CD14-positive monocyte (primary cell): ENCODE measurements at regions not wholly inside any gene's neighbourhood (a gene's known extent, or its start where the extent isn't known, plus 50 kb on each side); places are given as distances from the start of the nearest gene placed in this dataset.
A peak's percentile ranks its signal among the peaks of the same experiment; 100 is the strongest.

Experiments
- DNase-seq, 3 donors: peaks; one replicate each; pipeline ENCODE4 v3.0.0-alpha.2; 2011 to 2022
- H2AFZ ChIP-seq: 2 replicates; pipeline ENCODE4 v1.6.0; 2012; ENCODE audit warnings: mild to moderate bottlenecking, low read depth, low read length, inconsistent platforms; ENCODE audit not compliant: insufficient read depth, poor library complexity, severe bottlenecking
- H3K27ac ChIP-seq, 2 donors: 1 replicate in 1 of 2; 2 replicates in 1 of 2; pipeline ENCODE4 v1.5.1; 2012 to 2013; ENCODE audit warnings: low read length in 2 of 2, control low read depth in 1 of 2, inconsistent platforms in 1 of 2, low read depth in 1 of 2, mild to moderate bottlenecking in 1 of 2
- H3K27me3 ChIP-seq, 2 donors: one replicate each; pipeline versions ENCODE4 v1.6.0 to v1.6.1; 2011 to 2013; ENCODE audit warnings: low read length in 2 of 2; ENCODE audit not compliant: control insufficient read depth in 2 of 2, insufficient read depth in 2 of 2
- H3K36me3 ChIP-seq, 2 donors: replicated peaks in 1 of 2; 1 replicate in 1 of 2; 2 replicates in 1 of 2; pipeline versions ENCODE4 v1.5.1 to v1.6.1; 2012 to 2013; ENCODE audit warnings: low read length in 2 of 2, control low read depth in 1 of 2, inconsistent platforms in 1 of 2, mild to moderate bottlenecking in 1 of 2; ENCODE audit not compliant: insufficient read depth in 2 of 2, control insufficient read depth in 1 of 2
- H3K4me1 ChIP-seq, 2 donors: 1 replicate in 1 of 2; 2 replicates in 1 of 2; pipeline versions ENCODE4 v1.5.1 to v1.6.1; 2012 to 2013; ENCODE audit warnings: low read length in 2 of 2, control low read depth in 1 of 2, inconsistent platforms in 1 of 2, mild to moderate bottlenecking in 1 of 2, moderate library complexity in 1 of 2; ENCODE audit not compliant: insufficient read depth in 2 of 2, control insufficient read depth in 1 of 2
- H3K4me2 ChIP-seq: replicated peaks from 2 replicates; pipeline ENCODE3; 2012; ENCODE audit warnings: low read length, moderate library complexity, mild to moderate bottlenecking; ENCODE audit not compliant: poor library complexity, severe bottlenecking; ENCODE audit errors: extremely low read depth
- H3K4me3 ChIP-seq, 3 experiments: fragments of 200-600 bp in 1 of 3; sonication (generic) in 1 of 3; replicated peaks in 1 of 3; 1 replicate in 2 of 3; 2 replicates in 1 of 3; pipeline ENCODE4 v1.5.1; 2011 to 2013; ENCODE audit warnings: low read length in 3 of 3, mild to moderate bottlenecking in 3 of 3, control low read depth in 2 of 3, low read depth in 2 of 3, inconsistent platforms in 1 of 3, moderate library complexity in 1 of 3
- H3K79me2 ChIP-seq: 2 replicates; pipeline ENCODE4 v1.6.0; 2012; ENCODE audit warnings: mild to moderate bottlenecking, control low read depth, inconsistent platforms, low read length, moderate library complexity; ENCODE audit not compliant: insufficient read depth
- H3K9ac ChIP-seq: 2 replicates; pipeline ENCODE4 v1.6.0; 2017; ENCODE audit warnings: low read length, mild to moderate bottlenecking; ENCODE audit not compliant: insufficient read depth, poor library complexity, severe bottlenecking
- H3K9me3 ChIP-seq, 2 donors: replicated peaks in 1 of 2; 1 replicate in 1 of 2; 2 replicates in 1 of 2; pipeline versions ENCODE4 v1.5.1 to v1.6.1; 2012 to 2013; ENCODE audit warnings: low read length in 2 of 2, control low read depth in 1 of 2; ENCODE audit not compliant: control insufficient read depth in 1 of 2, insufficient read depth in 1 of 2
- H4K20me1 ChIP-seq: 2 replicates; pipeline ENCODE4 v1.6.0; 2012; ENCODE audit warnings: mild to moderate bottlenecking, low read length, control low read depth, moderate library complexity; ENCODE audit not compliant: insufficient read depth
- H3K27ac Mint-ChIP-seq, 7 donors: one replicate each; pipeline ENCODE4 v1.8.0; 2020; ENCODE audit warnings: mild to moderate bottlenecking in 7 of 7, mixed read lengths in 7 of 7, moderate library complexity in 6 of 7, inconsistent platforms in 2 of 7
- H3K27me3 Mint-ChIP-seq, 3 donors: one replicate each; pipeline ENCODE4 v1.8.0; 2021 to 2022; ENCODE audit warnings: low read depth in 3 of 3, mild to moderate bottlenecking in 3 of 3, mixed read lengths in 3 of 3, moderate library complexity in 3 of 3, inconsistent platforms in 1 of 3
- H3K36me3 Mint-ChIP-seq, 2 donors: one replicate each; pipeline ENCODE4 v1.8.0; 2020; ENCODE audit warnings: mixed read lengths in 2 of 2, inconsistent platforms in 1 of 2, mild to moderate bottlenecking in 1 of 2
- H3K4me1 Mint-ChIP-seq: one replicate; pipeline ENCODE4 v1.8.0; 2020; ENCODE audit warnings: mild to moderate bottlenecking, mixed read lengths
- H3K4me3 Mint-ChIP-seq, 2 donors: one replicate each; pipeline ENCODE4 v1.8.0; 2020; ENCODE audit warnings: mild to moderate bottlenecking in 2 of 2, mixed read lengths in 2 of 2, moderate library complexity in 1 of 2
- H3K9me3 Mint-ChIP-seq, 7 donors: one replicate each; pipeline ENCODE4 v1.8.0; 2020 to 2022; ENCODE audit warnings: mixed read lengths in 7 of 7, mild to moderate bottlenecking in 6 of 7, moderate library complexity in 6 of 7, inconsistent platforms in 2 of 7
- WGBS: methylation state at CpG from one replicate; pipeline ENCODE4 v1.1.5; 2013; ENCODE audit warnings: missing lambda C conversion rate; ENCODE audit not compliant: insufficient coverage; 5-methylcytosine and 5-hydroxymethylcytosine counted together
- intact Hi-C, 2 donors: fragments of 100-400 bp; cut with micrococcal nuclease; formaldehyde crosslinking; loops; one replicate each; pipeline versions ENCODE4 v1.15.0 to v1.15.1; 2023
- TF ChIP-seq, protein P1 (sequence below): fragments of 200-600 bp; IDR thresholded peaks from one replicate; pipeline ENCODE4 v1.8.0; 2022; ENCODE audit warnings: antibody characterized with exemption, mild to moderate bottlenecking

DNA sequence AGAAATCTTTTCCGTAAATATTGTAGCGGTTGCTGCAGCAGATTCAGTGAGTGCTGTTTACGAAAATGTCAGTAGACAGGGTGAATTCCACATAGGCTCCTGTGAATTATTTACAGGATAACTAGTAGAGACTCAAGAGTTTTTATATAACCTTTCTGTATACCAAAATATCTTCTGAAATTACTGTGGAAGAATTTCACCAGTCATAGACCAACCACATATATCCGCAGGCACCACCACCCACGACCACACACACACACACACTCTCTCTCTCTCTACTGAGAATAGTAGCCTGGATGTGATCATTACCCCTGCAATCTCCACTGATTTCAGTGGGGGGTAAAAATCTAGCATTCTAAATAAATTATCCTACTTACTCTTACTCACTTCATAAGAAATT, 341.8 kb downstream of the RBM43 start:
- DNase-seq = no peak
- Mint-ChIP-seq H3K27ac (no peak overlapping the region), H3K4me1 (no peaks in the 10 kb centered on the region), H3K27me3 (peaks cover 0 to 4% (median 2%) of the 10 kb centered on the region in 3 donors), H3K4me3 (no peak overlapping the region), H3K36me3 (no peaks in the 10 kb centered on the region), H3K9me3 (peaks cover 0 to 5% (median 0%) of the 10 kb centered on the region in 7 donors)
- H3K27ac ChIP-seq = no peak overlapping the region
- intact Hi-C loops = no loop called here
- TF ChIP-seq, protein P1, sequence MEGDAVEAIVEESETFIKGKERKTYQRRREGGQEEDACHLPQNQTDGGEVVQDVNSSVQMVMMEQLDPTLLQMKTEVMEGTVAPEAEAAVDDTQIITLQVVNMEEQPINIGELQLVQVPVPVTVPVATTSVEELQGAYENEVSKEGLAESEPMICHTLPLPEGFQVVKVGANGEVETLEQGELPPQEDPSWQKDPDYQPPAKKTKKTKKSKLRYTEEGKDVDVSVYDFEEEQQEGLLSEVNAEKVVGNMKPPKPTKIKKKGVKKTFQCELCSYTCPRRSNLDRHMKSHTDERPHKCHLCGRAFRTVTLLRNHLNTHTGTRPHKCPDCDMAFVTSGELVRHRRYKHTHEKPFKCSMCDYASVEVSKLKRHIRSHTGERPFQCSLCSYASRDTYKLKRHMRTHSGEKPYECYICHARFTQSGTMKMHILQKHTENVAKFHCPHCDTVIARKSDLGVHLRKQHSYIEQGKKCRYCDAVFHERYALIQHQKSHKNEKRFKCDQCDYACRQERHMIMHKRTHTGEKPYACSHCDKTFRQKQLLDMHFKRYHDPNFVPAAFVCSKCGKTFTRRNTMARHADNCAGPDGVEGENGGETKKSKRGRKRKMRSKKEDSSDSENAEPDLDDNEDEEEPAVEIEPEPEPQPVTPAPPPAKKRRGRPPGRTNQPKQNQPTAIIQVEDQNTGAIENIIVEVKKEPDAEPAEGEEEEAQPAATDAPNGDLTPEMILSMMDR = no peak
- H3K79me2 ChIP-seq = no peaks in the 10 kb centered on the region
- no peak overlapping the region for H3K4me3 ChIP-seq
- H3K36me3 ChIP-seq = no peaks in the 10 kb centered on the region
- H3K9ac ChIP-seq = no peak overlapping the region
- H3K27me3 ChIP-seq = no peaks in the 10 kb centered on the region
- no peaks in the 10 kb centered on the region for H4K20me1 ChIP-seq
- no peak overlapping the region for H3K4me2 ChIP-seq
- H3K4me1 ChIP-seq = no peaks in the 10 kb centered on the region
- no peaks in the 10 kb centered on the region for H3K9me3 ChIP-seq
- no CpG with 5 or more reads among the region's 5 CpGs for WGBS
- H2AFZ ChIP-seq = no peak overlapping the region

DNA sequence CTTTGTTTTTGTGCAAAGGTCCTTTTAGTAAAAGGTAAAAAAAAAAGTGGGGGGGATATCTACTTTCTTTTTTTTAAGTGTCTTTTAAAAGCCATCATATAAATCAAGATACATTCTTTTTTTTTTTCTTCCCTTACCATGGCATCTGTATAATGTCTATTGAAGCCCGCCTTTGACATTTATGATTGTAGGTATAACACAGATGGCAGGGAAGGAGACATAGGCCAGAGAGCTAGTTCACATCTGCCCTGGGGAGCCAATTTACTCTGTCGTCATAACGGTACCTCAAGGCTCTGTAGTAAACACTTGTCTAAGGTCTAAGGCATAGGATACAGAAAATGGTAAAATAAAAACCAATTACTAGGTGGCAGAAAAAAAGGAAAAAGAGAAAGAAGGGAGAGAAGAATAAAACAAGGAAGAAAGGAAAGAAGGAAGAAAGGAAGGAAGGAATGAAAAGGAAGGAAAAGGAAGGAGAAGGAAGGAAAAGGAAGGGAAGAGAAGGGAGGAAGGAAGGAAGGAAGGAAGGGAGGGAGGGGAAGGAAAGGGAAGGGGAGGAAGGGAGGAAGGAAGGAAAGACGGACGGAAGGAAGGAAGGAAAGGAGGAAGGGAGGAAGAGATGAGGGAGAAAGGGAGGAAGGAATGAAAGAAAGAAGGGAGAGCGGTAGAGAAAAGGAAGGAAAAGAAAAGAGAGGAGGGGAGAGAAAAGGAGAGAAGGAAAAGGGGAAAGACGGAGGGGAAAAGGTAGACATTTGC, 343.5 kb downstream of the RBM43 start:
- H3K4me3 ChIP-seq = no peak overlapping the region
- H3K27ac ChIP-seq = no peak overlapping the region
- no peaks in the 10 kb centered on the region for H3K79me2 ChIP-seq
- H3K4me2 ChIP-seq = no peak overlapping the region
- H3K27me3 ChIP-seq = no peaks in the 10 kb centered on the region
- H3K27ac Mint-ChIP-seq = peak overlapping the region in 1 of 7 donors; percentile 4
- peaks cover 0 to 2% (median 0%) of the 10 kb centered on the region in 3 donors for H3K27me3 Mint-ChIP-seq
- no peak for DNase-seq
- H3K36me3 Mint-ChIP-seq = no peaks in the 10 kb centered on the region
- no peaks in the 10 kb centered on the region for H3K4me1 Mint-ChIP-seq
- H3K4me1 ChIP-seq = no peaks in the 10 kb centered on the region
- no peak overlapping the region for H3K9ac ChIP-seq
- no peak overlapping the region for H3K4me3 Mint-ChIP-seq
- intact Hi-C loops = no loop called here
- TF ChIP-seq, protein P1 = no peak
- no peaks in the 10 kb centered on the region for H3K36me3 ChIP-seq
- H4K20me1 ChIP-seq = no peaks in the 10 kb centered on the region
- 81% methylated on average over 3 of the region's 7 CpGs for WGBS
- no peak overlapping the region for H2AFZ ChIP-seq
- H3K9me3 Mint-ChIP-seq = peaks cover 0 to 3% (median 0%) of the 10 kb centered on the region in 7 donors
- no peaks in the 10 kb centered on the region for H3K9me3 ChIP-seq
